Fibroblast of the aortic adventitia (primary cell): ENCODE measurements at regions not wholly inside any gene's neighbourhood (a gene's known extent, or its start where the extent isn't known, plus 50 kb on each side); places are given as distances from the start of the nearest gene placed in this dataset.

Source experiments
- DNase-seq: peaks from one replicate; pipeline ENCODE4 v3.0.0-alpha.2; 2010; ENCODE audit warnings: low read depth
- H3K4me3 ChIP-seq: 2 replicates; pipeline ENCODE4 v1.5.1; 2011; ENCODE audit warnings: low read depth, mild to moderate bottlenecking, control low read depth, low read length, moderate library complexity
- CTCF ChIP-seq: IDR thresholded peaks from 2 replicates; pipeline ENCODE4 v1.5.1; 2011; ENCODE audit warnings: mild to moderate bottlenecking, low read length, control low read depth, inconsistent platforms; ENCODE audit not compliant: insufficient read depth

GRCh38 chr21:20645344-20645743, 352.9 kb upstream of the NCAM2 start:
- no peak for TF ChIP-seq CTCF
- DNase-seq: no peak
- no peak overlapping the region for H3K4me3 ChIP-seq

- DNase-seq: no peak
- no peak for TF ChIP-seq CTCF
- H3K4me3 ChIP-seq: no peak overlapping the region
Measured at GRCh38 chr21:20646431-20647165, 351.6 kb upstream of the NCAM2 start.

GRCh38 chr21:20647607-20648006, 350.6 kb upstream of the NCAM2 start:
- peak; percentile 19 for DNase-seq
- no peak for TF ChIP-seq CTCF
- H3K4me3 ChIP-seq: no peak overlapping the region

- H3K4me3 ChIP-seq: no peak overlapping the region
- TF ChIP-seq CTCF: no peak
- DNase-seq: no peak
Measured at GRCh38 chr21:20649231-20649630, 349.0 kb upstream of the NCAM2 start.

- no peak for DNase-seq
- no peak for TF ChIP-seq CTCF
- H3K4me3 ChIP-seq: no peak overlapping the region
Measured at GRCh38 chr21:20652846-20653245, 345.4 kb upstream of the NCAM2 start.

GRCh38 chr21:20661246-20661645, 337.0 kb upstream of the NCAM2 start:
- TF ChIP-seq CTCF: no peak
- H3K4me3 ChIP-seq: no peak overlapping the region
- DNase-seq: no peak
